NCI-H1436 treated with DMSO at 0.1 percent for 48 hours (cell line): ENCODE measurements at regions not wholly inside any gene's neighbourhood (a gene's known extent, or its start where the extent isn't known, plus 50 kb on each side); places are given as distances from the start of the nearest gene placed in this dataset.

Source experiments
- DNase-seq: peaks from one replicate; lab custom pipeline; 2025; lab: John Stamatoyannopoulos, UW

DNA sequence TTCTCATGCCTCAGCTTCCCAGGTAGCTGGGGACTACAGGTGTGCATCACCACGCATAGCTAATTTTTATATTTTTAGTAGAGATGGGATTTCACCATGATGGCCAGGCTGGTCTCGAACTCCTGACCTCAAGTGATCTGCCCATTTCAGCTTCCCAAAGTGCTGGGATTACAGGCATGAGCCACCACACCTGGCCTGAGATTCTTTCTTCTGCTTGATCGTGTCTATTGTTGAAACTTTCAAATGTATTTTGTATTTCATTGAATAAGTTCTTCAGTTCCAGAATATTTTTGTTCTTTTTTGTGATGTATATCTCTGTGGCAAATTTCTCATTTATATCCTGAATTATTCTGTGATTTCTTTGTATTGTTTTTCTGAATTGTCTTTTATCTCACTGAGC lies 1063.3 kb upstream of the WWC1 start:
- DNase-seq = no peak

DNA sequence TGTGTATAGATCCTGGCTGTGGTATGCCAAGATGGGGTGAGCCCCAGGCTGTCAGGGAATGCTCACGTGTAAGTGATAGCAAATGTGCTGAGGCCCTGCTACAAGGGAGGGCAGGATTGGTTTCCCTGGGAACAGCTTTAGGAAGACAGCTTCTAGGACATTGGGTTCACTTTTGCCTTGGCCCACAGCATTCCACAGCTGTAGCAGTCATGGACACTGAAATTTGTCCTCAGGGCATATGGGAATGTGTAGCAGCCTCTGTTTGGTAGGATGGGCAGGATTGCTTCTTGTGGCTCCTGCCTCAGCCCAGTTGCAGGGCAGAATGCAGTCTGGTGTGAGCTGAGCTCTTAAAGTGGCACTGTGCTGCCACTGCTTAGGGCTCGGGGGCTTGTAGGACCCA lies 1061.7 kb upstream of the WWC1 start:
- no peak for DNase-seq

DNA sequence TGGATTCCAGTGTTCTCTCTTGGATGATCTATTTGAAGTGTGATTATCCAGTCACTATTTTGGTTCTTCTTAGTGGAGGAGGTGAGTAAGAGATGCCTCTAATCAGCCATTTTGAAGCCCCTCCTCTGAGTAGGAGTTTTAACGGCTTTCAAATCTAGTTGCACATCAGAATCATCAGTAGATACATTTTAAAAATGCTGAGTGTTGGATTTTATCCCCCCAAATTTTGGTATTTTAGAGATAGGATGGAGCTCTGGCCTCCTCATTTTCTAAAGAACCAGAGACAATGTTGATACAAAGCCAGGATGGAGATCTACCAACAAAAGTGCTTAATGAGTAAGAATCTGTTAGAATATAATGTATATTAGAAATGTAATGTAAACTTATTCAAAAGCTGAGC lies 1061.0 kb upstream of the WWC1 start:
- DNase-seq = no peak

DNA sequence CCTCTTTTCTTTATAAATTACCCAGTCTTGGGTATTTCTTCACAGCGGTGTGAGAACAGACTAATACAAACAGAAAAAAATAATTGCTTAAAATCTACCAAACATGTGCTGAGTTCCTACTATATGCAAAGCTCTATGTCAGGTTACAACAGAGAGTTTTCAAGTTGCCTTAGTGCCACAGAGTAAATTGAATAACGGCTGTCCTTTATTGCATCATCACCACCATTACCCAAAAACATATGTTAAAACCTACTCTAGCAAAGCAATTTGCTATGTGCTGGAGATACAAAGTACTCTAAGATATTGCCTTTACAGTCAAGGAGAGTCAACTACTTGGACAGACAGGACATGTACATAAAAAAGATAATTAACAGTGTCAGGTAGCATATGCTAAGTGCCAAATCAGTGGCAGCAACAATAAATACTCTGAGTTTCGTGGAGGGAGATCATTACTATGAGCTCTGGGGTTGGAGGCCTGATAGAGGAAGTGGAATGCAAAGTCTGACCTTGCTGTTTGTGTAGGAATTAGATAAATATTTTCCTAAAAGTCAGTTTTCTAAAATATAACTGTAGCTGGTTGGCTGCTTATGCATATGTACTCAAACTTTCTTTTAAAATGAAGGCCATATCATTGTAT lies 1058.7 kb upstream of the WWC1 start:
- DNase-seq = no peak

DNA sequence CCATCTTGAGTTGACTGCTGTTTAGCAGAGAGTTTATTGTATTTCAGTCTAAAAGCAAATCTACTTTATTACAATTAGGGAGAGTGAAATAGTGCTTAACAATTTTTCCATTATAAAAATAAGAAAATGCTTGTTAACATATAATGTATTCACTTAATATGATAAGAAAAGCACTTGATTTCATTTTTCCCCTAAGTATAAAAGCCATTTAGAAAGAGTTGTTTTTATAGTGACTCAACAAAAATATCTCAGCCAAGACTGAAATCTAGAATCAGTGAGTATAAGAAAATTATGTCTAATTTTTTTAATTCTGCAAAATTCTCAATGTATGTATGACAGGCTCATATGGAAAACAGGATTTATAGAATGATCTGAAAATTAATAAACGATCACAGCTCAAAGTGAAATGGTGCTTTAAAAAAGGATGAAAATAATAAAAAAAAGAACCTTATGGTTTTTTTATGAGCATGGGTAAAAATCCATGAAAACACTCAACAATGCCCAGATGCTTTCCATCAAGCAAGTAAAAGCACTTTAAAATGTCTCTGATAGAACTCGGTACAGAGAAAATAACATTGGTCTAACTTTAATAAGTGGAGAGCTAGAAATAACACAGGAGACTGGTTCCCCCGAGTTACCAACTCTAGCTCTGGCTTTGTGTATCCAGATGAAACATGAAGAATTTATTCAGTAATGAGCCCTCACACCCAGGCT lies 1057.8 kb upstream of the WWC1 start:
- DNase-seq = no peak

DNA sequence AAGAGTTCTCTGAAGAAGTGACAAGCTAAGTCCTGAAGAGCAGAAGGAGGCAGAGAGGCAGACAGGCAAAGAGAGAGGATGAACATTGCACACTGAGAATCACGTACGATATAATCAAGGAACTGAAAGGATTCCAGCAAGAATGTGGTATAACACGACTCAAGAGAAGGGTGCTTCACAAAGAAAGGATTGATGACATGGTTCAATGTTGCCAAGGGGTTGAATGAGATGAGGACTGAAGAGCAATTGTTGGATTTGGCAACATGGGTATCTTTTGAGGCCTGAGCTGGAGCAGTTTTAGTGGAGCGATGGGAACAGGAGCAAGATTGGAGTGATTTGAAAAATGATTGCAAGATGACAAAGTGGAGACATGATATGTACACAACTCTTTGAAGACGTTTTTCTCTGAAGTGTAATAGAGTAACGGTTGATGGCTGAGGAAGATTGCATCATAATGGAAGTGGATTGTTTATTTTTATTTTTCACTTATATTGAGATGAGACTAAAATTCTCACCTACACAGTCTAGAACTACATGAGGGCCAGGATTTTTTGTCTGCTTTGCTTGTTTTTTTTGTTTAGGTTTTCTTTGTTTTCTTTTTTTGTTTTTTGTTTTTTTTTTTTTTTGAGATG lies 1049.9 kb upstream of the WWC1 start:
- DNase-seq = no peak

DNA sequence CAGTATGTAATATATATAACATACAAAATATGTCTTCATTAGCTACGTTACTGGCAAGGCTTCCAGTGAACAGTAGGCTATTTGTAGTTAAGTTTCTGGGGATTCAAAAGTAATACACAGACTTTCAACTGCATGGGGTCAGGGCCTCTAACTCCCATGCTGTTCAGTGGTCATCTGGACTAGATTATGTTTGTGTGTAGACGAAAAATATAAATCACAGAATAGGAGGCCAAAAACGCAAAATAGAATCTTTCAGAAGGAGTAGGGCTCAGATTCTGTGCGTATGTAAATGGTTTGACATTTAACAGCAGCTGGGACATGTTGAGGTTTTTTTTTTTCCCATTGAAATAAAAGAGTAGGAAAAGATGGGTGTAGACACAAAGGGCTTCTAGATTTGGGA lies 1048.7 kb upstream of the WWC1 start:
- DNase-seq = no peak

DNA sequence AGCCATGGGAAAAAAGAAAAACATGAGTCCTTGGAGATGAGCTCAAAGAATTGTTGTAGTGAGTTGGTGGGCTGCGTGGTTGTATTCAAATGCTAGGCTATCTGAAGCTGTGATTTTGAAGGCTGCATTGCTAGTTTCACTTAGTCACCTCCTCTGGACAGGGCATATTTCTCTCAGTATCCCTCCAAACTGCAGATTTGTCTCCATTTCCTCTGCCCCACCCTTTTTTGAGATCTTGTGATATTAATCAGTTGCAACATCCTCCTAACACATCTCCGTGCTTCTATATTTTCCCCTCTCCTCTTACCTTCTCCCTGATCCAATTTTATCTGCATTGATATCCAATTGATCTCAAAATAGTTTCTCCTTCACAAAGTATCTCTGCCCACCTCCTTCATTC lies 1048.0 kb upstream of the WWC1 start:
- no peak for DNase-seq

DNA sequence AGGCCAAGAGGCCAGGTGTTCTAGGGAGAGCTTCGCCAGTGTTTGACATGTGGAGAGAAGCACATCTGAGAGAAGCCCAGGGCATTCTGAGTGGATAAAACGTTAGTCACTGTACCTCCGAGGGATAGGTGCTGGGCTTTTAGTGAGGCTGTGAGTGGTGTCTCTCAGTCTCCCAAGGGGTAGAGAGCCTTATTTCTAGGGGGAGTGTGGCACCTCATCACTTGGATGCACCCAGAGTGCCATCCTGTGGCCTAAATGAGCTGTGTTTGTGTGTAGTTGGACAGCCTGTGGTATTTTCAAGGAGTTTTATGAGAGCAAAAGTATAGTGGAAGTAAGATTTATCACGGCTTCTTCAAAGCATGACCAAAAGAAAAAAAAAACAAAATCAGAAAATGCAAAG lies 1046.9 kb upstream of the WWC1 start:
- DNase-seq = no peak

DNA sequence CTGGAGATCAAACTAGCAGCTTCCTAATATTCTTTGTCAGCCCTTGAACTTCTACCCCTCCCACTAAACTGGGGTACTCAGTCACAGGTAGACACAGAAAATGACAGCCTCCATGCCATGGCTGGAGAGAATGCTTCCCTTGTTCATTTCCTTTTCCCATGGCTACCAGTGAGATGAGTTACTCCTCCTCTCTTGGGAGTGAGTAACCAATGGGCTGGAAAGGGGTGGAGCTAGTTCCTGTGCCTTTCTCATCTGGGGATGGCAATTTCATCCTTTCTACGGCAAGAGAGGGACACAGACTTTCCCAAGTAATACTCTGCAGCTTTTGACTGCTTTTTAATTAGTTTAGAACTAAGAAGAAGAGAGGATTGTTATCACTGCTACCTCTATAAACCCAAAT lies 1045.6 kb upstream of the WWC1 start:
- DNase-seq = no peak

DNA sequence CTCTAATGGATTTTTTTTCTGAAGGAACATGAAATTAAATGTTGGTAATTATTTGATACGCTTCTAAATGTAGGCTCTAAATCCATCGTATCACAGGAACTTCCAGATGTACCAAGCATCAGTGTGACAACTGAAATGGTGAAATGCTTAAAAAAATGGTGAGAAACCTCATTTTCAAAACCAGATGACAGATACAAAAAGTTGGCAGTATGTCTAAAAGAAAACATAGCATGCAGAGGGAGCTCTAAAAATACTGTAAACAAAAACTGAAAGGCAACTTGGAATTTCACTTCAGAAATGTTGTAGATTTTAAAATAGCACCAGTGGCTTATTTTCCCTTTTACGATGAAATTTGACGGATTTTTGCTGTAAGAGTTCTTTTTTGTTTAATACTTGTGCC lies 1043.6 kb upstream of the WWC1 start:
- DNase-seq = no peak

DNA sequence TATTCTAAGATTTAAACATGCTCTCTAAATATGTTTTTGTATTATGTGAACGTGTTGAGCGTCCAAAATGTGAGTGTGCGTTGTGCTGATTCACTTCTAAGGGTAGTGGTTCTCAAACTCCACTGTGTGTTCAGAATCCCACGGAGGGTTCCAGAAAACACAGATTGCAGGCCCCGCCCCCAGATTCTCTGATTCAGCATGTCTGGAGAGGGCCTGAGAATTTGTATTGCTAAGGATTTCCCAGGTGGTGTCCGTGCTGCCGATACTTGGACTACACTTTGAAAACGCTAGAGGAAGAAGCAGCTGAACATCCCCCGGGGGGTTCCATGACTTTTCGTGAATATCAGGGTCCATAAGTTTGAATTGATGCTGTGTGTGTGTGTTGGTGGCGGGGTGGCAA lies 1043.2 kb upstream of the WWC1 start:
- DNase-seq = no peak

DNA sequence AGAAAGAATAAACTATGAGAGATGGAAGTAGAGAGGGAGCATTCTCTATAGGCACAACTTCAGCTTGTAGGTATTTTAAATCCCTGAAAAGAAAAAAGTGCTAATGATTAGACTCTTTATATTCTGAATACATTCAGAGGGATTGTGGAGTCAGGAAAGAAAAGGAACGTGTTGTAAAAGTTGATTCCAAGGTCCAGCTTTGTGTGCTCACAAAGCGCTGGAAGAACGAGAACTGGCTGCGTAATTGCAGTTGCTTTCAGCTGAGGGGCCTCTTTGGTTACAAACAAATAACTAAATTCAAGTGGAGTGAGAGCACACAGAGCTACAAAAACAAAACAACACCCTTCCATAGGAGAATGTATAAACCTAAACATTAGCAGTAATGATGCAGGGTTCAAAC lies 1040.4 kb upstream of the WWC1 start:
- no peak for DNase-seq

DNA sequence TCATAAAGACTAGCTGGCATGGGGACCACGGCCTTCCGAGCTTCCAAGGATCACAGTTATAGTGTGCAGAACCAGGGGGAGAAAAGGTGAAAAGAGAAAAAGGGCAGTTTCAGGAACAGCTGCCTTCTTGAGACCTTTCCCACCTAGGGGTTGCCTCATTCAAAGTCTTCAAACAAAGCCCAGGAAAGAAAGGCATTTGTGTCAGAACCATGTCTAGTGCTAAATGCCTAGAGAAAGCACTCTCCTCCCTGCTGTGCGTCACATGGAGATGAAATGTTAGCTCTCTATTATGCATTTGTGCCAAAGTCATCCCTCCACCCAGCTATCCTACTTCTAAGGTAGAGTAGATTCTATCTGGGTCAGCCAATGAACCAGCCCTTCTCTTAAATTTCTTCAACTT lies 1037.3 kb upstream of the WWC1 start:
- no peak for DNase-seq

DNA sequence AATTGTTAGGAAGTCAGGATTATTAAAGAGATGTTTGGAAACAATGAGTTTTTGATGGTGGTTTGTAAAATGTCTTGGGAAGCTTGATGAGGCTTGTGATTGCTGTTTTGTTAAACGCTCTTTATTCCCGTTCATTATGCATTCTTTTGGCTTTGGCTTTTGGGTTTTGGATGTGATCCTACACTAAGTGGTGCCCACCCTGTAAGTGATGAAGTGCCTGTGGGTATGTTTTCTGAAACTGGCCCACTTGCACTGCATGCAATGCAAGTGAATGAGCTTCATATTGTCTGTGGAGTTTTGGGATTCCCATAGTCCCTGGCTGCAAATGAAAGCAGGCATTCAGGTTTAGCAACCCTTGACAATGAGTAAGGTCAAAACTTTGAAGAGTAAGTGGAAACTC lies 1035.5 kb upstream of the WWC1 start:
- DNase-seq = no peak

DNA sequence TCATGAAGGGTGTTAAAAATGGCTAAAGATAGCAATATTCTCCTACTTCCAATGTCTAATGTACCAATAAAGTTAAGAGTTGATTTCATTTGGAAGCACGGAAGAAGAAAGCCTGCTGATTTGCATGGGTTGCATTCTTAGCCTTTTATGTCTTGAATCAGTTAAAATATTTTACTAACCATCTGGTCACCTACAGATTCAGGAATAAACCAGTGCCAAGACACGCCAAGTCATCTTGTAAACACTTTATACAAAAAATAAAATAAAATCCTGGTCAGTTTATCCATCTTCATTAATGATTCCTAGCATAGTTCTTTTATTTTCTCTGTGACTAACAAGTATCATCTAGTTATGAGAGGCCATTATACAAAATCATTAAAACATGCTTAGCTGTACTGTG lies 1031.6 kb upstream of the WWC1 start:
- no peak for DNase-seq

DNA sequence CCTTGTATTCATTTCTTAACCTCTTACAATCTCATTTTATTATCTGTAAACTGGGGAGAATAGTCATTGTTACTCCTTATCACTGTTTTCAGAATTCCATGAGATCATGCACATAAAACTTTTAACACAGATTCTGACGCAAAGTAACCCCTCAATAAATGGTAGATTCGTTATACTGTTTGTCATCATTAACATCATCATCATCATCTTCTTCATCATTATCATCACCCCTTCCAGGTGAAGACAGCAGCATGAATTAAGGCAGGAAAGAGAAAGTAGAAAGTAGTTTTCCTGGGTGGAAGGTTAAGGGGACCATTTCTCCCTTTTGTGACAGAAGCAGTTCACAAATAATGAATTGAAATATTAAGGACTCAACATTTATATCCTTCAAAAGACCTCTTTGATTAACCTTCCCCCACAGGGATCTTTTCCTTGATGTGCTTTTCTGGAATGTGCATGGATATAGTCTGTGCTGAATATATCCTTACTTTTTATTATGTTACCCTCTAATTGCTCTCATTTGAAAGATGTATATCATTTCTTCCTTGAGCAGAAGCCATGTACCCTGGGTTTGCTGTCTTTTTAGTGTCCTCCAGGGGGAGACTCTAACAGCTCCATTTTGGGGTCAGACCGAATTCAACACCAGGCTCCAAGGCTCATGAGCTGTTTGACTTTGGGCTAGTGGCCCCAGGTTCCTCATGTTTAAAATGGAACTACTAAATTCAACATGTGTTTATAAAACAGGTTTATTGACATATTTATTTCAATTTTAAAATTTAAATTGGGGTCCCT lies 1029.9 kb upstream of the WWC1 start:
- DNase-seq = no peak

DNA sequence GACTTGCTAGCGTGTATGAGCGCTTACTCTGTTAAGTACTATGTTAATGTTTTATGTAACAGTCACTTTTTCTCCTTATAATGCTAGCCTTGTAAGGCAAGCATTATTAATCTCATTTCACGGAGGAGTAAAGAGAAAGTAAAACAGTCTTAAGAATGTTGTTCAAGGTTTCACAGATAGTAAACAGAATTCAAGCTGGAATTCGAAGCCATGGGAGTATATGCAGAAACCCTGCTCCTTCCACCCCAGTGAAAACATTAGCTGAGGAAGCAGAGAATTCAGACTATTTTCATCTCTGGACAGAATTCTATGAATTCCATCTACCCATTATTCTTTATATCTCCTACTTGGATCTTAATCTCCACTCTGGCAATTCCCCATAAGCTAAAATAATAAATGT lies 1028.3 kb upstream of the WWC1 start:
- DNase-seq = no peak

DNA sequence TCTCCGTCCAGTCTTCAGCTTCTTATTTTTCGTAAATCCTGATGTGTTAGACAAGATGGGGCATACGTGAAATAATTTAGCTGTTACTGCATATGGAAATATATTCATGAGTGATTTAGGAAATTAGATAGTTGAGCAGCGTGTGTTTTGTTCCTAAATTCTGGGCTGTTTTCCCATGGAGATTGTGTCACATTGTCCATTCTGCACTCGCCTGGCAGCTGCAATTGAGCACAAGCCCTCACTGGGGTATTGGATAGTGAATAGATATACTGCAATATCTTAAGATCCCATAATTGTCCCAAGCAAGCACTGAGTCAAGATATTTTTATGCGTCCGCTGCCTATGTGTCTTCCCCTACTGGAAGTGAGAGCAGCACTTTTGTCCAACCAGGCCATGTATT lies 1027.1 kb upstream of the WWC1 start:
- no peak for DNase-seq

DNA sequence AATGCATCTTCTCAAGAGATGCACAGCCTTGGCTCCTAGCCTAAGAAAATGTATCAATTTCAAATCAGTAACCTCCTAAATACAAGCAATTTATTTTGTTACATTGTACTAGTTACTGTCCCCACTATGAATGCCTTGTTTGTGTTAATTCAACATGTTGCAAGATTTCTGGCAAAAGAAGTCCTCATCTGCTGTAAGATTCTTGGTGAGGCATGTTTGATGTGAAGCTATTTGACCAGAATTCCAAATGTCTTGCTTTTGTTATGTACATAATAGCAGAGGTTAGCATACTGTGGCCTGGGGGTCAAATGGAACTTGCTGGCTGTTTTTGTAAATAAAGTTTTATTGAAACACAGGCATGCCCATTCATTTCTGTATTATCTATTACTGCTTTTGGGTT lies 1023.1 kb upstream of the WWC1 start:
- DNase-seq = no peak

DNA sequence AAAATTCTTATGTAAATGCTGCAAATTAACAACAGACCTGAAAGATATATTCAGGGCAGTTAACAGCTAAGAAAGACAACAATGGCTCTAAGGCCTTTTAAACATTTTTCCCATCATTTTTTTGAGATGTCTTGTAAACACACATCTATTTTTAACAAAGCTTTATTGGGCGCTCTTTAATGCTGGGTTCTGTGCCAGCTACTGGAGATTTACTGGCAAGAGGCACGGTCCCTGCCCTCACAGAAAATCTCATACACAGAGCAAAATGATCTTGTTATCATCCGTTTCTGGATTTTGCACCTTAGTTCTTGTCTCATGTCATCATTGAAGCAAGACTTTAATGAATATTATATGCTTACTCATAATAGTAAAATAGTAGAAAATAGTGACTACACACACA lies 1022.3 kb upstream of the WWC1 start:
- no peak for DNase-seq

DNA sequence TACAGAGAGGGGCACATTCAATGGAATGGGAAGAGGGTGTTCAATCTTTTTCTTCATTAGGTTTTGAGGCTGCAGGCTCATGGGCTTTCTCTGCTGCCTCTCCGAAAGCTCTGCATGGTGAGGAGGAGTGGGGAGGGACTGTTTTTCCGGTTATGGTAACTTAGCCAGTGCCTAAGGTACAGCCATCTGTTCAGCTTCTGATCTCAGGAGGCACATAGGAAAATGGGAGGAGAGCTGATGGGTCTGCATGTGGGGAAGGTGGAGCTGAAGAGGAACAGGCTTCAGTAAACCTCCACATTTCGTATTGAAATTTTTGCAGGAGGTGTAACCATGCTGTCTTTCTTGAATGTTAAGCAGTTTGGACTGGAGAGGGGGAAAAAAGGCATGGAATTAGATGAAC lies 1020.4 kb upstream of the WWC1 start:
- DNase-seq = no peak

DNA sequence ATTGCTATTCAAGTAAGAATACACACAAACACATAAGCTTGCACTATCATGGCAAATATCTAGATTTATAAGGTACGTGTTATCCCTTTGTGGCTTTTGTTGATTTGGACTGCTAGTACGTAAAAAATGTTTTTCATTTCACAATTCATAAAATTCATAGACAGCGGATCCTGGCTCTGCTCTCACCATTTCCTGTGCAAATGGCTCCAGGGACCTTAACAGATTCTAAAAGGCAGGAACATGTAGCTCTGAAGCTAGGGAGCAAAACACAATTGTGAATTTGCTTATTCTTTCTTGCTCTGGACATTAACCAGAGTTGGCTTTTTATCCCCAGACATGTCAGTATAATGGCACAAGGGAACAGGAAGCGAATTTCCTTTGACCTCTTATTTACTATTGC lies 1019.9 kb upstream of the WWC1 start:
- DNase-seq = no peak
